ENCODE measurements at regions not wholly inside any gene's neighbourhood (a gene's known extent, or its start where the extent isn't known, plus 50 kb on each side); places are given as distances from the start of the nearest gene placed in this dataset.

DNA sequence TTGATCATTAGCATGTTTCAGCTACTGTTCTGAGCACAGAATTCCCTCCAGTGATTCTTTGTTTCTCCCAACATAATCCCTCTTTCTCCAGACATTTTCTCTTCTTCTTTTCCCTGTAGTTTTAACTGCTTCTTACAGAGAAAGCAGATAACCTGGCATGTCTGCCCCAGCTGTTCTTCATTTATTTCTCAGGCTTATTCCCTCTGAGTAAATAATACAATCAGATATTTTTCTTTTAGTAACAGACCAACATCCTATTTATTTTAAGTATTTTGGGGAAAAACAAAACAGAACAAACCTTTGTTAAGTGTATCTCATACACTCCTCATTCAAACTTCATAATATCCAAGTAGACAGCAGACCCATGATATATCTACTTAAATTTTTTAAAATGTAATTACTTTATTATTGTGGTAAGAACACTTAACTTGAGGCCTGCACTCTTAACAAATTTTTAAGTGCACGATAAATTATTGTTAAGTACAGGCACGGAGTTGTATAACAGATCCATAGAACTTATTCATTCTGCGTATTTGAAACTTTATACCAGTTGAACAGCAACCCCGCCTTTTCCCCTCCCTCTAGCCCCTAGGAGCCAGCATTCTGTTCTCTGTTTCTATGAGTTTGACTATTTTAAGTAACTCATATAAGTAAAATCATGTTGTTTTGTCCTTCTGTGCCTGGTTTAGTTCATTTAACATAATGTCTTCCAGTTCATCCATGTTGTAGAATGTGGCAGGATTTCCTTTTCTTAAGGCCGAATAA lies 540.0 kb downstream of the LMO7 start:
- no peak for TF ChIP-seq POLR2AphosphoS5 (IDR thresholded peaks at IDR 0.05; ENCODE audit: low read depth, low read length)
- TF ChIP-seq POLR2A (IDR thresholded peaks at IDR 0.05; ENCODE audit: low read depth, low read length): no peak
- TF ChIP-seq TAF1 (IDR thresholded peaks at IDR 0.05; ENCODE audit: low read depth, low read length): no peak
